ENCODE measurements at regions not wholly inside any gene's neighbourhood (a gene's known extent, or its start where the extent isn't known, plus 50 kb on each side); places are given as distances from the start of the nearest gene placed in this dataset.

DNA sequence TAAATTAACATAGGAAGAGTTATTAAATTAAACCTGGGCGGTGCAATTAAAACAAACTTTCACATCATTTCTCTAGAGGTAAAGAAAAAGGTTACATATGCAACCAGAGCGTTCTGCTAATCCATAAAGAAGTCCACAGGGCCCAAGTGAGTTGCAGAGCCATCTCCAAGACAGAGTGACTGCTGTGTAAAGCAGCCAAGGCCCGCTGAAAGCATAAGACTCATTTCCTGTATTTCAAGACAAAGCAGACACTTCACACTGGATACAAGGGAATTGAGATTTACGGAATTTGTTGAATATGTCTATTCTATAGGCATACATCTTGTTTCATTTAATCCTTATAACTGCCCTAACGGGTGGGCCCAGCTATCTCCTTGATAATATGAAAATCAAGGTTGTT is 422.8 kb downstream of the CBLN4 start:
- Histone ChIP-seq H3K9ac (ENCODE audit: control insufficient read depth, insufficient read depth, low read length) (no peak overlapping the region), H3K36me3 (ENCODE audit: control insufficient read depth in 2 of 2, insufficient read depth in 2 of 2, low read length in 1 of 2) (no peaks in the 10 kb centered on the region), H3K27ac (ENCODE audit: control insufficient read depth, insufficient read depth) (no peak overlapping the region), H3K4me3 (no peak overlapping the region), H3K4me1 (ENCODE audit: control insufficient read depth, insufficient read depth, low read length) (no peaks in the 10 kb centered on the region), H3K4me2 (ENCODE audit: control insufficient read depth, insufficient read depth) (no peak overlapping the region), H3K9me3 (replicated peaks; ENCODE audit: control insufficient read depth, insufficient read depth, low read length) (no peaks in the 10 kb centered on the region; the same call in 2 of the 3 replicates), H3K27me3 (replicated peaks in 1 of 2; ENCODE audit: control insufficient read depth in 2 of 2, insufficient read depth in 2 of 2, low read length in 1 of 2) (no peaks in the 10 kb centered on the region), H2AFZ (ENCODE audit: control insufficient read depth, low read depth, low read length) (no peak overlapping the region), H4K20me1 (ENCODE audit: control insufficient read depth, insufficient read depth) (no peaks in the 10 kb centered on the region), H3K79me2 (ENCODE audit: control insufficient read depth, insufficient read depth, low read length) (no peaks in the 10 kb centered on the region)
- in situ Hi-C loops (cut with MboI) (no loop called here), intact Hi-C loops (cut with micrococcal nuclease; ENCODE audit: unreplicated experiment) (no loop called here)
- ChIA-PET RAD21 (ENCODE audit: unreplicated experiment) (no interaction called here), CTCF (no interaction called here), POLR2A (no interaction called here), SMC1A (ENCODE audit: uncharacterized antibody, unreplicated experiment) (no interaction called here)
- DNase-seq (ENCODE audit: low read depth, low spot score) (no peak), FAIRE-seq (no peak), ATAC-seq (no peak)
- TF ChIP-seq NFXL1 (IDR thresholded peaks at IDR 0.05; ENCODE audit: borderline replicate concordance) (peak; percentile 92; the same call in 1 of the 2 replicates), GATAD2B (conservative IDR thresholded peaks at IDR 0.05; ENCODE audit: low read depth) (no peak), ETV6 (conservative IDR thresholded peaks at IDR 0.05 in 1 of 2, IDR thresholded peaks at IDR 0.05 in 1 of 2; ENCODE audit: borderline replicate concordance in 1 of 2, low read depth in 1 of 2) (peak in 1 of 2 experiments; percentile 94; a peak in 2 of 4 replicates)
- BruUV-seq (replicated peaks): no TSS peak
- WGBS (ENCODE audit: insufficient coverage, insufficient replicate concordance, low lambda C conversion rate, missing lambda C conversion rate): 3% methylated on average over 5 of the region's 5 CpGs

DNA sequence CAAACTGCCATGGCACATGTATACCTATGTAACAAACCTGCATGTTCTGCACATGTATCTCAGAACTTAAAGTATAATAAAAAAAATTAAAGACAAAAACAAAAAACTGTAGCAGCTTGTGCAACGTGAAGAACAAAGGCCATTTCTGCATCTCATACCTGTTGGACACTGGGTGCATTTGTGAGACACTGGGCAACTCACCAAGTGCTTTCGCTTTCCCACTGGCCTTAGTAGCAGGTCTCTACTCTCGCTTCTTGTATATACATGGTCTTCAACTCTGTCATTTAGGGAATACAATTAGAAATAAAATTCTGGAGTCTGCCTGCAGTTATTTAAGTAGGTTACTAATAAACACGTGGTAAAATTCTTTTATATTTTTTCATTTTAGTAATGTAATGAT is 423.8 kb downstream of the CBLN4 start:
- DNase-seq (ENCODE audit: low read depth, low spot score) (no peak), ATAC-seq (no peak), FAIRE-seq (no peak)
- in situ Hi-C loops (cut with MboI): no loop called here
- H2AFZ ChIP-seq (ENCODE audit: control insufficient read depth, low read depth, low read length): no peak overlapping the region
- H3K36me3 ChIP-seq (ENCODE audit: control insufficient read depth in 2 of 2, insufficient read depth in 2 of 2, low read length in 1 of 2): no peaks in the 10 kb centered on the region
- TF ChIP-seq ZNF207 (IDR thresholded peaks at IDR 0.05; ENCODE audit: borderline replicate concordance) (no peak), NFXL1 (IDR thresholded peaks at IDR 0.05; ENCODE audit: borderline replicate concordance) (peak; percentile 60; the same call in 1 of the 2 replicates), YBX1 (IDR thresholded peaks at IDR 0.05) (no peak)
- TF ChIP-seq, protein P1, sequence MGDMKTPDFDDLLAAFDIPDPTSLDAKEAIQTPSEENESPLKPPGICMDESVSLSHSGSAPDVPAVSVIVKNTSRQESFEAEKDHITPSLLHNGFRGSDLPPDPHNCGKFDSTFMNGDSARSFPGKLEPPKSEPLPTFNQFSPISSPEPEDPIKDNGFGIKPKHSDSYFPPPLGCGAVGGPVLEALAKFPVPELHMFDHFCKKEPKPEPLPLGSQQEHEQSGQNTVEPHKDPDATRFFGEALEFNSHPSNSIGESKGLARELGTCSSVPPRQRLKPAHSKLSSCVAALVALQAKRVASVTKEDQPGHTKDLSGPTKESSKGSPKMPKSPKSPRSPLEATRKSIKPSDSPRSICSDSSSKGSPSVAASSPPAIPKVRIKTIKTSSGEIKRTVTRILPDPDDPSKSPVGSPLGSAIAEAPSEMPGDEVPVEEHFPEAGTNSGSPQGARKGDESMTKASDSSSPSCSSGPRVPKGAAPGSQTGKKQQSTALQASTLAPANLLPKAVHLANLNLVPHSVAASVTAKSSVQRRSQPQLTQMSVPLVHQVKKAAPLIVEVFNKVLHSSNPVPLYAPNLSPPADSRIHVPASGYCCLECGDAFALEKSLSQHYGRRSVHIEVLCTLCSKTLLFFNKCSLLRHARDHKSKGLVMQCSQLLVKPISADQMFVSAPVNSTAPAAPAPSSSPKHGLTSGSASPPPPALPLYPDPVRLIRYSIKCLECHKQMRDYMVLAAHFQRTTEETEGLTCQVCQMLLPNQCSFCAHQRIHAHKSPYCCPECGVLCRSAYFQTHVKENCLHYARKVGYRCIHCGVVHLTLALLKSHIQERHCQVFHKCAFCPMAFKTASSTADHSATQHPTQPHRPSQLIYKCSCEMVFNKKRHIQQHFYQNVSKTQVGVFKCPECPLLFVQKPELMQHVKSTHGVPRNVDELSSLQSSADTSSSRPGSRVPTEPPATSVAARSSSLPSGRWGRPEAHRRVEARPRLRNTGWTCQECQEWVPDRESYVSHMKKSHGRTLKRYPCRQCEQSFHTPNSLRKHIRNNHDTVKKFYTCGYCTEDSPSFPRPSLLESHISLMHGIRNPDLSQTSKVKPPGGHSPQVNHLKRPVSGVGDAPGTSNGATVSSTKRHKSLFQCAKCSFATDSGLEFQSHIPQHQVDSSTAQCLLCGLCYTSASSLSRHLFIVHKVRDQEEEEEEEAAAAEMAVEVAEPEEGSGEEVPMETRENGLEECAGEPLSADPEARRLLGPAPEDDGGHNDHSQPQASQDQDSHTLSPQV (IDR thresholded peaks at IDR 0.05): no peak
- TF ChIP-seq, protein P2, sequence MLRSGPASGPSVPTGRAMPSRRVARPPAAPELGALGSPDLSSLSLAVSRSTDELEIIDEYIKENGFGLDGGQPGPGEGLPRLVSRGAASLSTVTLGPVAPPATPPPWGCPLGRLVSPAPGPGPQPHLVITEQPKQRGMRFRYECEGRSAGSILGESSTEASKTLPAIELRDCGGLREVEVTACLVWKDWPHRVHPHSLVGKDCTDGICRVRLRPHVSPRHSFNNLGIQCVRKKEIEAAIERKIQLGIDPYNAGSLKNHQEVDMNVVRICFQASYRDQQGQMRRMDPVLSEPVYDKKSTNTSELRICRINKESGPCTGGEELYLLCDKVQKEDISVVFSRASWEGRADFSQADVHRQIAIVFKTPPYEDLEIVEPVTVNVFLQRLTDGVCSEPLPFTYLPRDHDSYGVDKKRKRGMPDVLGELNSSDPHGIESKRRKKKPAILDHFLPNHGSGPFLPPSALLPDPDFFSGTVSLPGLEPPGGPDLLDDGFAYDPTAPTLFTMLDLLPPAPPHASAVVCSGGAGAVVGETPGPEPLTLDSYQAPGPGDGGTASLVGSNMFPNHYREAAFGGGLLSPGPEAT (IDR thresholded peaks at IDR 0.05; ENCODE audit: low read depth): no peak
- ChIA-PET POLR2A (no interaction called here), CTCF (no interaction called here), RAD21 (ENCODE audit: unreplicated experiment) (no interaction called here), SMC1A (ENCODE audit: uncharacterized antibody, unreplicated experiment) (interaction anchor here (1.8 kb wide), 1 partner anchor 9 kb away, joined by 3 read pairs; no protein-coding TSS in a partner anchor)
- no peaks in the 10 kb centered on the region for H4K20me1 ChIP-seq (ENCODE audit: control insufficient read depth, insufficient read depth)
- intact Hi-C loops (cut with micrococcal nuclease; ENCODE audit: unreplicated experiment): no loop called here
- no peaks in the 10 kb centered on the region for H3K79me2 ChIP-seq (ENCODE audit: control insufficient read depth, insufficient read depth, low read length)
- H3K9ac ChIP-seq (ENCODE audit: control insufficient read depth, insufficient read depth, low read length): no peak overlapping the region
- no peaks in the 10 kb centered on the region; the same call in 2 of the 3 replicates for H3K9me3 ChIP-seq (replicated peaks; ENCODE audit: control insufficient read depth, insufficient read depth, low read length)
- no peaks in the 10 kb centered on the region for H3K4me1 ChIP-seq (ENCODE audit: control insufficient read depth, insufficient read depth, low read length)
- no TSS peak for BruUV-seq (replicated peaks)
- H3K4me2 ChIP-seq (ENCODE audit: control insufficient read depth, insufficient read depth): no peak overlapping the region
- H3K27ac ChIP-seq (ENCODE audit: control insufficient read depth, insufficient read depth): no peak overlapping the region
- H3K27me3 ChIP-seq (replicated peaks in 1 of 2; ENCODE audit: control insufficient read depth in 2 of 2, insufficient read depth in 2 of 2, low read length in 1 of 2): no peaks in the 10 kb centered on the region
- H3K4me3 ChIP-seq: no peak overlapping the region
- 38% methylated on average over 4 of the region's 4 CpGs for WGBS (ENCODE audit: insufficient coverage, insufficient replicate concordance, low lambda C conversion rate, missing lambda C conversion rate)

Measured in GM12878 (cell line).